ENCODE measurements at regions not wholly inside any gene's neighbourhood (a gene's known extent, or its start where the extent isn't known, plus 50 kb on each side); places are given as distances from the start of the nearest gene placed in this dataset.

- TF ChIP-seq CTCF (IDR thresholded peaks at IDR 0.05; ENCODE audit: control extremely low read depth, extremely low read depth, low read depth, missing control alignments) = no peak
- DNase-seq (ENCODE audit: extremely low spot score) = no peak
- CTCF ChIA-PET = no interaction called here
- POLR2A ChIA-PET = no interaction called here
Measured at GRCh38 chr3:1007866-1008265, 85.0 kb upstream of the CNTN6 start.

GRCh38 chr3:1010228-1010627 is 82.6 kb upstream of the CNTN6 start:
- DNase-seq (ENCODE audit: extremely low spot score) = no peak
- POLR2A ChIA-PET = no interaction called here
- CTCF ChIA-PET = no interaction called here
- no peak for TF ChIP-seq CTCF (IDR thresholded peaks at IDR 0.05; ENCODE audit: control extremely low read depth, extremely low read depth, low read depth, missing control alignments)

- CTCF ChIA-PET = no interaction called here
- no peak for DNase-seq (ENCODE audit: extremely low spot score)
- POLR2A ChIA-PET = no interaction called here
- no peak for TF ChIP-seq CTCF (IDR thresholded peaks at IDR 0.05; ENCODE audit: control extremely low read depth, extremely low read depth, low read depth, missing control alignments)
Measured at GRCh38 chr3:1015826-1016225, 77.0 kb upstream of the CNTN6 start.

GRCh38 chr3:1017870-1018269 is 75.0 kb upstream of the CNTN6 start:
- DNase-seq (ENCODE audit: extremely low spot score) = no peak
- TF ChIP-seq CTCF (IDR thresholded peaks at IDR 0.05; ENCODE audit: control extremely low read depth, extremely low read depth, low read depth, missing control alignments) = no peak
- ChIA-PET POLR2A (no interaction called here), CTCF (no interaction called here)

GRCh38 chr3:1019157-1019556 is 73.7 kb upstream of the CNTN6 start:
- ChIA-PET POLR2A (no interaction called here), CTCF (interaction anchor here (1.2 kb wide), 1 partner anchor 9 kb away, joined by 3 read pairs; no protein-coding TSS in a partner anchor)
- no peak for TF ChIP-seq CTCF (IDR thresholded peaks at IDR 0.05; ENCODE audit: control extremely low read depth, extremely low read depth, low read depth, missing control alignments)
- DNase-seq (ENCODE audit: extremely low spot score) = no peak

GRCh38 chr3:1026395-1026794 is 66.4 kb upstream of the CNTN6 start:
- no peak for TF ChIP-seq CTCF (IDR thresholded peaks at IDR 0.05; ENCODE audit: control extremely low read depth, extremely low read depth, low read depth, missing control alignments)
- DNase-seq (ENCODE audit: extremely low spot score) = no peak
- ChIA-PET CTCF (interaction anchor here (1.0 kb wide), 1 partner anchor 39 kb away, joined by 3 read pairs; no protein-coding TSS in a partner anchor), POLR2A (no interaction called here)

Data from GM10248 (cell line).